GM12892 (cell line): ENCODE measurements at regions not wholly inside any gene's neighbourhood (a gene's known extent, or its start where the extent isn't known, plus 50 kb on each side); places are given as distances from the start of the nearest gene placed in this dataset.

ENCODE experiments used
- POLR2A ChIP-seq: IDR thresholded peaks from 2 replicates; pipeline ENCODE4 v1.6.1; 2011; ENCODE audit warnings: low read depth, low read length, control low read depth
- POLR2AphosphoS5 ChIP-seq: IDR thresholded peaks from 2 replicates; pipeline ENCODE4 v1.6.1; 2011; ENCODE audit warnings: low read depth, low read length, control low read depth
- TAF1 ChIP-seq: IDR thresholded peaks from 2 replicates; pipeline ENCODE4 v1.6.1; 2011; ENCODE audit warnings: low read depth, mild to moderate bottlenecking, control low read depth, low read length, borderline replicate concordance

GRCh38 chr2:104501342-104501741 is 352.6 kb upstream of the POU3F3 start:
- TF ChIP-seq POLR2AphosphoS5, result no peak
- TF ChIP-seq POLR2A, result no peak
- TF ChIP-seq TAF1, result no peak
